ENCODE measurements at regions not wholly inside any gene's neighbourhood (a gene's known extent, or its start where the extent isn't known, plus 50 kb on each side); places are given as distances from the start of the nearest gene placed in this dataset.

DNA sequence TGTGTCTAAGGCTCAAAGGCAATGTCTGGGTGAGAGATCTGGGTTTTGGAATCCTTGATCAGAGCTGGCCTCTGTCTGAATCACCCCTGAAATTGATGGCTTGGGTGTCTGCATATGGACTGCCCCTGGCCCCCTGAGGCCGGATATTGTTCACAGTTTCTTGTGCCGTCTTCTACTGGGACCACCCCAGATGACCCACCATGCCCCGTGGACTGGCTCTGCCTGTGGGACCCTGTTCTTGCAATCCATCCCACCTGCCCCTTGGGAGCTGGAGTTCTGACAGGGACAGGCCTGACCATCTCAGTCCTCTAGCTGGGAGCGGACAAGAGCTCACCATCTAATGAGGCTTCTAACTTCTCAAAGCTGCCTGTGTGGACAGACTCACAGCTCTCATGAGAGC lies 119.9 kb downstream of the FAM43A start:
- DNase-seq (ENCODE audit: unreplicated experiment), result no peak
- Mint-ChIP-seq H3K36me3 (ENCODE audit: insufficient read depth, unreplicated experiment) (no peaks in the 10 kb centered on the region), H3K4me1 (ENCODE audit: insufficient read depth, unreplicated experiment) (peaks cover 12% of the 10 kb centered on the region), H3K9me3 (ENCODE audit: unreplicated experiment) (no peaks in the 10 kb centered on the region), H3K27ac (ENCODE audit: low read depth, unreplicated experiment) (no peak overlapping the region), H3K27me3 (ENCODE audit: insufficient read depth, unreplicated experiment) (peaks cover 39% of the 10 kb centered on the region), H3K4me3 (ENCODE audit: unreplicated experiment) (no peak overlapping the region)
- TF ChIP-seq CTCF (IDR thresholded peaks at IDR 0.05; ENCODE audit: unreplicated experiment), result no peak
- intact Hi-C loops (cut with micrococcal nuclease), result no loop called here
- no TSS peak for BruUV-seq (replicated peaks)
- POLR2A ChIA-PET, result no interaction called here
- CTCF ChIA-PET, result interaction anchor here (0.6 kb wide), 1 partner anchor 90 kb away, joined by 3 read pairs; no protein-coding TSS in a partner anchor

GRCh38 chr3:194806991-194807630 lies 121.4 kb downstream of the FAM43A start:
- H3K4me1 Mint-ChIP-seq (ENCODE audit: insufficient read depth, unreplicated experiment), result peaks cover 12% of the 10 kb centered on the region
- CTCF ChIA-PET, result no interaction called here
- POLR2A ChIA-PET, result interaction anchor here (0.6 kb wide), 1 partner anchor 8 kb away, joined by 3 read pairs; no protein-coding TSS in a partner anchor
- H3K27ac Mint-ChIP-seq (ENCODE audit: low read depth, unreplicated experiment), result no peak overlapping the region
- intact Hi-C loops (cut with micrococcal nuclease), result no loop called here
- BruUV-seq (replicated peaks), result no TSS peak
- peak; percentile 90 for DNase-seq (ENCODE audit: unreplicated experiment)
- H3K4me3 Mint-ChIP-seq (ENCODE audit: unreplicated experiment), result no peak overlapping the region
- H3K36me3 Mint-ChIP-seq (ENCODE audit: insufficient read depth, unreplicated experiment), result no peaks in the 10 kb centered on the region
- H3K27me3 Mint-ChIP-seq (ENCODE audit: insufficient read depth, unreplicated experiment), result peaks cover 35% of the 10 kb centered on the region
- no peaks in the 10 kb centered on the region for H3K9me3 Mint-ChIP-seq (ENCODE audit: unreplicated experiment)
- no peak for TF ChIP-seq CTCF (IDR thresholded peaks at IDR 0.05; ENCODE audit: unreplicated experiment)

DNA sequence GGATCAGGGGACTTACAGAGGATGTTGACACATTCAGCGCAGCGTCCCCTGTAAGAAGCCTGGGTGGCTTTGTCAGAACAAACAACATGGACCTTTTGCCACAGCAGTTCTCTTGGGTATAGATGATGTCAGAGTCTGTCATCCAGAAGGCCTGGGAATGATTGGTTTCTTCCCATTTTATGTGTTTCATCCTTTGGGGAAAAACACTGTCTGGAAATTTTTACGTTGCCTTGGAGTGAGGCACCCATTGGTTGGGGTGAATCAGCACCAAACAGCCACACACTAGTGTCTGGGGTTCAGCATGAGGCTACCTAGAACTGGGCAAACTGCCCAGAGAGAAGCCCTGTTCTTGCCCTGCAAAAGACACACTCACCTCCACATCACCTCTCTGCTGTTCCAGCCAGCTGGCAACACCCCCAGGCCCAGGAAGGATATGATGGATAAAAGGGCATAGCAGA lies 123.0 kb downstream of the FAM43A start:
- H3K4me3 Mint-ChIP-seq (ENCODE audit: unreplicated experiment), result no peak overlapping the region
- no peak for TF ChIP-seq CTCF (IDR thresholded peaks at IDR 0.05; ENCODE audit: unreplicated experiment)
- peaks cover 12% of the 10 kb centered on the region for H3K4me1 Mint-ChIP-seq (ENCODE audit: insufficient read depth, unreplicated experiment)
- peaks cover 20% of the 10 kb centered on the region for H3K27me3 Mint-ChIP-seq (ENCODE audit: insufficient read depth, unreplicated experiment)
- BruUV-seq (replicated peaks), result no TSS peak
- CTCF ChIA-PET, result no interaction called here
- peak; percentile 93 for DNase-seq (ENCODE audit: unreplicated experiment)
- no peaks in the 10 kb centered on the region for H3K9me3 Mint-ChIP-seq (ENCODE audit: unreplicated experiment)
- H3K27ac Mint-ChIP-seq (ENCODE audit: low read depth, unreplicated experiment), result no peak overlapping the region
- intact Hi-C loops (cut with micrococcal nuclease), result no loop called here
- POLR2A ChIA-PET, result interaction anchor here (1.4 kb wide), 1 partner anchor 63 kb away, joined by 3 read pairs; no protein-coding TSS in a partner anchor
- no peaks in the 10 kb centered on the region for H3K36me3 Mint-ChIP-seq (ENCODE audit: insufficient read depth, unreplicated experiment)

- TF ChIP-seq CTCF (IDR thresholded peaks at IDR 0.05; ENCODE audit: unreplicated experiment), result no peak
Observed at GRCh38 chr3:194809382-194809781, 123.7 kb downstream of the FAM43A start.

More at GRCh38 chr3:194809382-194809781, 123.7 kb downstream of the FAM43A start:
- H3K36me3 Mint-ChIP-seq (ENCODE audit: insufficient read depth, unreplicated experiment), result no peaks in the 10 kb centered on the region
- H3K9me3 Mint-ChIP-seq (ENCODE audit: unreplicated experiment), result no peaks in the 10 kb centered on the region
- ChIA-PET POLR2A (interaction anchor here (1.4 kb wide), 1 partner anchor 62 kb away, joined by 3 read pairs; no protein-coding TSS in a partner anchor), CTCF (interaction anchor here (1.2 kb wide), 1 partner anchor 297 kb away, joined by 3 read pairs; no protein-coding TSS in a partner anchor)
- no TSS peak for BruUV-seq (replicated peaks)
- H3K27me3 Mint-ChIP-seq (ENCODE audit: insufficient read depth, unreplicated experiment), result peaks cover 12% of the 10 kb centered on the region
- no peak overlapping the region for H3K27ac Mint-ChIP-seq (ENCODE audit: low read depth, unreplicated experiment)
- no peak overlapping the region for H3K4me3 Mint-ChIP-seq (ENCODE audit: unreplicated experiment)
- intact Hi-C loops (cut with micrococcal nuclease), result no loop called here
- H3K4me1 Mint-ChIP-seq (ENCODE audit: insufficient read depth, unreplicated experiment), result peaks cover 12% of the 10 kb centered on the region
- DNase-seq (ENCODE audit: unreplicated experiment), result no peak

Measured in MCF 10A (cell line).